HepG2 (cell line): ENCODE measurements at regions not wholly inside any gene's neighbourhood (a gene's known extent, or its start where the extent isn't known, plus 50 kb on each side); places are given as distances from the start of the nearest gene placed in this dataset.
"Not testable (repeated sequence)": the region's sequence is repeated elsewhere in the genome, so short reads cannot be mapped to it uniquely, and the experiment has no call there.

Source experiments
- ATAC-seq: fragments of 200-7000 bp; cut with Tn5 transposase; 3 replicates; pipeline ENCODE4 v1.9.1; 2020; ENCODE audit warnings: mild to moderate bottlenecking, moderate library complexity
- BruUV-seq: library from RNA; stranded (reverse); fragments of 400-500 nt; replicated peaks from 2 replicates; lab custom pipeline; 2021; lab: Mats Ljungman, UMichigan
- CTCF ChIA-PET: fragments of 300-600 bp; formaldehyde crosslinking; extraction: SDS; loops from one replicate; lab custom pipeline; 2021; ENCODE audit warnings: low total read pairs, inconsistent platforms, low intra/inter-chr PET ratio; lab: Yijun Ruan, JAX
- POLR2A ChIA-PET: fragments of 350-600 bp; sonication (Branson Sonifier 250); formaldehyde crosslinking; loops from one replicate; lab custom pipeline; 2020; ENCODE audit warnings: antibody characterized with exemption, inconsistent platforms; lab: Yijun Ruan, JAX
- DNase-seq: peaks from one replicate; pipeline ENCODE4 v3.0.0-alpha.2; 2015; ENCODE audit warnings: low spot score
- FAIRE-seq: peaks from 3 replicates; lab custom pipeline; 2011; peaks lifted over from hg19 to GRCh38; lab: Jason Lieb, UNC
- H2AFZ ChIP-seq: one replicate; pipeline ENCODE4 v1.6.1; 2011; ENCODE audit warnings: low read length, inconsistent platforms
- H3K27ac ChIP-seq: fragments of 300-600 bp; 3 replicates; pipeline ENCODE4 v1.8.0; 2011; ENCODE audit warnings: mixed run types, mild to moderate bottlenecking, mixed read lengths, low read length, inconsistent platforms; ENCODE audit not compliant: insufficient read depth; ENCODE audit errors: extremely low read length
- H3K27me3 ChIP-seq, 2 experiments: fragments of 200-600 bp in 1 of 2; 2 replicates in 1 of 2; 3 replicates in 1 of 2; pipeline versions ENCODE4 v1.6.0 to v1.8.0; 2011; ENCODE audit warnings: low read length in 2 of 2, mild to moderate bottlenecking in 2 of 2, moderate library complexity in 2 of 2, inconsistent platforms in 1 of 2; ENCODE audit not compliant: insufficient read depth in 2 of 2, control insufficient read depth in 1 of 2
- H3K36me3 ChIP-seq, 2 experiments: fragments of 200-600 bp in 1 of 2; replicated peaks in 1 of 2; 2 replicates in 1 of 2; 3 replicates in 1 of 2; pipeline versions ENCODE4 v1.5.1 to v1.8.0; 2011; ENCODE audit warnings: low read length in 2 of 2, inconsistent platforms in 1 of 2; ENCODE audit not compliant: insufficient read depth in 2 of 2, control insufficient read depth in 1 of 2
- H3K4me1 ChIP-seq: 2 replicates; pipeline ENCODE4 v1.5.1; 2012; ENCODE audit warnings: low read length, inconsistent platforms; ENCODE audit not compliant: insufficient read depth
- H3K4me2 ChIP-seq: 2 replicates; pipeline ENCODE4 v1.6.0; 2011; ENCODE audit warnings: low read depth, low read length, inconsistent platforms
- H3K4me3 ChIP-seq, 3 experiments: fragments of 200-600 bp in 1 of 3; sonication (generic), shearing (Covaris generic) in 1 of 3; replicated peaks in 1 of 3; 2 replicates each; pipeline ENCODE4 v1.5.1; 2011 to 2016; ENCODE audit warnings: low read length in 3 of 3, inconsistent platforms in 2 of 3, low read depth in 2 of 3, mild to moderate bottlenecking in 2 of 3, control low read depth in 1 of 3, mixed read lengths in 1 of 3; ENCODE audit not compliant: insufficient read depth in 1 of 3
- H3K79me2 ChIP-seq: one replicate; pipeline ENCODE4 v1.6.1; 2011; ENCODE audit warnings: low read length, inconsistent platforms; ENCODE audit not compliant: insufficient read depth
- H3K9ac ChIP-seq: 2 replicates; pipeline ENCODE4 v1.6.0; 2011; ENCODE audit warnings: mild to moderate bottlenecking, low read depth, low read length, inconsistent platforms; ENCODE audit not compliant: insufficient read depth
- H3K9me3 ChIP-seq: 2 replicates; pipeline ENCODE4 v1.5.1; 2012; ENCODE audit warnings: mild to moderate bottlenecking, low read length
- H4K20me1 ChIP-seq: 2 replicates; pipeline ENCODE4 v1.6.0; 2011; ENCODE audit warnings: inconsistent platforms, mild to moderate bottlenecking, low read length, moderate library complexity; ENCODE audit not compliant: insufficient read depth
- WGBS: methylation state at CpG from one replicate; pipeline ENCODE4 v1.1.6; 2017; ENCODE audit warnings: low lambda C conversion rate; 5-methylcytosine and 5-hydroxymethylcytosine counted together
- in situ Hi-C: cut with HindIII; loops from 2 replicates; pipeline ENCODE4 v1.10.0; 2017; ENCODE audit warnings: low pct_unique_long_range_greater_than_20kb; ENCODE audit not compliant: extremely low pct_ligation_motif_present
- intact Hi-C: fragments of 100-400 bp; cut with micrococcal nuclease; formaldehyde crosslinking; loops from one replicate; pipeline ENCODE4 v1.10.0; 2022; ENCODE audit not compliant: unreplicated experiment
- small RNA-seq, 3 experiments: library from RNA; depleted of rRNA; stranded (forward); fragments of <200 nt; gene quantifications; one replicate each; pipeline ENCODE3, GENCODE V24; 2012; ENCODE audit warnings: low read depth in 2 of 3, low replicate concordance in 1 of 3; ENCODE audit not compliant: insufficient read length in 3 of 3, insufficient read depth in 2 of 3
- TF ChIP-seq, protein P1 (sequence below): sonication (generic); formaldehyde crosslinking; IDR thresholded peaks from 2 replicates; pipeline ENCODE4 v1.5.0; 2020; ENCODE audit warnings: missing genetic modification reagents
- TF ChIP-seq, protein P2 (sequence below): sonication (generic); formaldehyde crosslinking; IDR thresholded peaks from 2 replicates; pipeline ENCODE4 v1.5.0; 2020; ENCODE audit warnings: mild to moderate bottlenecking, missing genetic modification reagents

DNA sequence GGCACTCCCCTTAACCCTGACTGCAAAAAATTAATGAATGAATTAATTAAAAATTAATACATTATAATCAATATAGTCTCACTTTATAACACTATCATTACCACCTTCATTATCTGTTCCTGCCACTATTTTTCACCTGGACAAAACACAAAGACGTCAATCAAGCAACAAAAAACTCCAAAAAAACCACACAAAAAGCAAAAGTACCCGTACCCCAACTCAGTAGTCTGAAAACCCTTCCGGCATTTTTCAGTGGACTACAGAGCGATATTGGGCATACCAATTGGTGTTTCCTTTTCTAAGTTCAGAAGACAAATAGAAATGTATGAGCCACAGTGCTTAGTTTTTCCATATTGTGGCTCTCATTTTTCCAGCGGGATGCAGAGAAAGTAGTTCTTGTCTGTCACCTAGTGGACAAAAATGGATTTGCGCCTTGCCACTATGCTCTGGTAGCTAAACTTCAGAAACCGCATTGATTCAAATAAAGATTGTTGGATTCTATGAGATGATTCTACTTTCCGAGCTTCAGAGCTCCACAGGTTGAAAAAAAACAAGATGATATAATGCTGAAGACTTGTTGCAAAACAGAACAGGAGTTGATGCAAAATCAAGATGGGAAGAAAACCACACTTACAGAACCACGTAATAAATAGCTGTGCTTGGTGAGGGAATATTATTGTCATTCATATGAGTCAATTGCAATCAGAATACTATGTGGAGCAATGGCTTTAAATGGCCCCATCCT is 50.6 kb upstream of the ITGB1 start (continued):
- TF ChIP-seq, protein P1, sequence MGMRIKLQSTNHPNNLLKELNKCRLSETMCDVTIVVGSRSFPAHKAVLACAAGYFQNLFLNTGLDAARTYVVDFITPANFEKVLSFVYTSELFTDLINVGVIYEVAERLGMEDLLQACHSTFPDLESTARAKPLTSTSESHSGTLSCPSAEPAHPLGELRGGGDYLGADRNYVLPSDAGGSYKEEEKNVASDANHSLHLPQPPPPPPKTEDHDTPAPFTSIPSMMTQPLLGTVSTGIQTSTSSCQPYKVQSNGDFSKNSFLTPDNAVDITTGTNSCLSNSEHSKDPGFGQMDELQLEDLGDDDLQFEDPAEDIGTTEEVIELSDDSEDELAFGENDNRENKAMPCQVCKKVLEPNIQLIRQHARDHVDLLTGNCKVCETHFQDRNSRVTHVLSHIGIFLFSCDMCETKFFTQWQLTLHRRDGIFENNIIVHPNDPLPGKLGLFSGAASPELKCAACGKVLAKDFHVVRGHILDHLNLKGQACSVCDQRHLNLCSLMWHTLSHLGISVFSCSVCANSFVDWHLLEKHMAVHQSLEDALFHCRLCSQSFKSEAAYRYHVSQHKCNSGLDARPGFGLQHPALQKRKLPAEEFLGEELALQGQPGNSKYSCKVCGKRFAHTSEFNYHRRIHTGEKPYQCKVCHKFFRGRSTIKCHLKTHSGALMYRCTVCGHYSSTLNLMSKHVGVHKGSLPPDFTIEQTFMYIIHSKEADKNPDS (CRISPR knock-in tag) = no peak

DNA sequence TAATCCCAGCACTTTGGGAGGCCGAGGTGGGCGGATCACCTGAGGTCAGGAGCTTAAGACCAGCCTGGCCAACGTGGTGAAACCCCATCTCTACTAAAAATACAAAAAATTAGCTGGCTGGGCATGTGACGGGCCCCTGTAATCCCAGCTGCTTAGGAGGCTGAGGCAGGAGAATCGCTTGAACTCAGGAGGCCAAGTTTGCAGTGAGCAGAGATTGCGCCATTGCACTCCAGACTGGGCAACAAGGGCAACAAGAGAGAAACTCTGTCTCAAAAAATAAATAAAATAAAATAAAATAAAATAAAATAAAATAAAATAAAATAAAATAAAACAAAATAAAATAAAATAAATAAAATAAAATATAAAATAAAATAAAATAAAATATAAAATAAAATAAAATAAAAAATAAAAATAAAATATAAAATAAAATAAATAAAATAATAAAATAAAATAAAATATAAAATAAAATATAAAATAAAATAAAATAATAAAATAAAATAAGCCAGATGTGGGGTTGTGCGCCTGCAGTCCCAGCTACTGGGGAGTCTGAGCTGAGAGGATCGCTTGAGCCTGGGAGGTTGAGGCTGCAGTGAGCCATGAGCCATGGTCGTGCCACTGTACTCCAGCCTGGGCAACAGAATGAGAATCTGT is 49.8 kb upstream of the ITGB1 start:
- TF ChIP-seq, protein P2, sequence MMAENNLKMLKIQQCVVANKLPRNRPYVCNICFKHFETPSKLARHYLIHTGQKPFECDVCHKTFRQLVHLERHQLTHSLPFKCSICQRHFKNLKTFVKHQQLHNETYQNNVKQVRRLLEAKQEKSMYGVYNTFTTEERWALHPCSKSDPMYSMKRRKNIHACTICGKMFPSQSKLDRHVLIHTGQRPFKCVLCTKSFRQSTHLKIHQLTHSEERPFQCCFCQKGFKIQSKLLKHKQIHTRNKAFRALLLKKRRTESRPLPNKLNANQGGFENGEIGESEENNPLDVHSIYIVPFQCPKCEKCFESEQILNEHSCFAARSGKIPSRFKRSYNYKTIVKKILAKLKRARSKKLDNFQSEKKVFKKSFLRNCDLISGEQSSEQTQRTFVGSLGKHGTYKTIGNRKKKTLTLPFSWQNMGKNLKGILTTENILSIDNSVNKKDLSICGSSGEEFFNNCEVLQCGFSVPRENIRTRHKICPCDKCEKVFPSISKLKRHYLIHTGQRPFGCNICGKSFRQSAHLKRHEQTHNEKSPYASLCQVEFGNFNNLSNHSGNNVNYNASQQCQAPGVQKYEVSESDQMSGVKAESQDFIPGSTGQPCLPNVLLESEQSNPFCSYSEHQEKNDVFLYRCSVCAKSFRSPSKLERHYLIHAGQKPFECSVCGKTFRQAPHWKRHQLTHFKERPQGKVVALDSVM = peak; percentile 61; the same call in 1 of the 2 replicates
- DNase-seq, POLR2A ChIA-PET, H4K20me1 ChIP-seq, H3K4me3 ChIP-seq, H3K9ac ChIP-seq, H3K4me2 ChIP-seq, H3K79me2 ChIP-seq, ATAC-seq, BruUV-seq, FAIRE-seq, H3K9me3 ChIP-seq, H3K36me3 ChIP-seq, H3K27ac ChIP-seq, H2AFZ ChIP-seq: not testable (repeated sequence)
- 85% methylated on average over 9 of the region's 9 CpGs for WGBS
- Histone ChIP-seq H3K4me1 (peaks cover 41% of the 10 kb centered on the region), H3K27me3 (0 out of 5 replicates have a peak, but pooled peaks cover 0 to 10% of the 10 kb centered on the region in 2 experiments)
- intact Hi-C loops (loop anchor here (1.0 to 2.0 kb wide), 3 partner anchors 69 to 295 kb away; no protein-coding TSS in a partner anchor), in situ Hi-C loops (loop anchor here (5.0 kb wide), 2 partner anchors 51 to 211 kb away; partner anchors contain the start of gene ITGB1)
- CTCF ChIA-PET = interaction anchor here (1.3 to 3.7 kb wide), 2 partner anchors 212 to 358 kb away, joined by 4 to 41 read pairs; no protein-coding TSS in a partner anchor

Small RNAs in the stretch of these regions (small RNA-seq; reads per million reads assigned to genes)
- gene AL365203.1 (0 reads per million in 3 experiments), gene MTND4LP11 (0 reads per million in 3 experiments), gene RN7SL847P (0 reads per million in 3 experiments)
